Hepatocyte (in vitro differentiated cells): ENCODE measurements at regions not wholly inside any gene's neighbourhood (a gene's known extent, or its start where the extent isn't known, plus 50 kb on each side); places are given as distances from the start of the nearest gene placed in this dataset.

ENCODE experiments used
- DNase-seq: peaks from one replicate; pipeline ENCODE4 v3.0.0-alpha.2; 2016; ENCODE audit warnings: low spot score
- H2AFZ ChIP-seq: fragments of 200-600 bp; sonication (generic); 2 replicates; pipeline ENCODE4 v1.6.0; 2016; ENCODE audit warnings: antibody characterized with exemption, mild to moderate bottlenecking
- H3K27ac ChIP-seq: fragments of 200-600 bp; sonication (generic); 2 replicates; pipeline ENCODE4 v1.5.1; 2016; ENCODE audit warnings: mild to moderate bottlenecking
- H3K27me3 ChIP-seq: fragments of 200-600 bp; sonication (generic); 2 replicates; pipeline ENCODE4 v1.6.1; 2016
- H3K36me3 ChIP-seq: fragments of 200-600 bp; sonication (generic); replicated peaks from 2 replicates; pipeline ENCODE4 v1.5.1; 2016; ENCODE audit warnings: low read depth; ENCODE audit not compliant: insufficient read depth
- H3K4me1 ChIP-seq: fragments of 200-600 bp; sonication (generic); 2 replicates; pipeline ENCODE4 v1.5.1; 2016; ENCODE audit warnings: mild to moderate bottlenecking, moderate library complexity; ENCODE audit not compliant: insufficient read depth
- H3K4me2 ChIP-seq: fragments of 200-600 bp; sonication (generic); 2 replicates; pipeline ENCODE4 v1.6.0; 2016
- H3K4me3 ChIP-seq: fragments of 200-600 bp; sonication (generic); 2 replicates; pipeline ENCODE4 v1.5.1; 2016; ENCODE audit warnings: mild to moderate bottlenecking
- H3K79me2 ChIP-seq: fragments of 200-600 bp; sonication (generic); 2 replicates; pipeline ENCODE4 v1.6.0; 2017; ENCODE audit warnings: mild to moderate bottlenecking
- H3K9me2 ChIP-seq: fragments of 200-600 bp; sonication (generic); replicated peaks from 2 replicates; pipeline ENCODE4 v1.6.0; 2017; ENCODE audit warnings: mild to moderate bottlenecking; ENCODE audit not compliant: insufficient read depth
- H3K9me3 ChIP-seq: fragments of 200-600 bp; sonication (generic); 2 replicates; pipeline ENCODE4 v1.5.1; 2016; ENCODE audit warnings: low read depth, mild to moderate bottlenecking
- H4K20me1 ChIP-seq: fragments of 200-600 bp; sonication (generic); 2 replicates; pipeline ENCODE4 v1.6.0; 2016; ENCODE audit warnings: mild to moderate bottlenecking; ENCODE audit not compliant: insufficient read depth, poor library complexity, severe bottlenecking
- CTCF ChIP-seq: fragments of 200-600 bp; sonication (generic); IDR thresholded peaks from 2 replicates; pipeline ENCODE4 v1.5.1; 2016; ENCODE audit warnings: antibody characterized with exemption, mild to moderate bottlenecking; ENCODE audit not compliant: poor library complexity
- EZH2 ChIP-seq: fragments of 200-600 bp; sonication (generic); IDR thresholded peaks from 2 replicates; pipeline ENCODE4 v1.6.1; 2016; ENCODE audit warnings: antibody characterized with exemption, mild to moderate bottlenecking, borderline replicate concordance
- EZH2phosphoT487 ChIP-seq: fragments of 200-600 bp; sonication (generic); IDR thresholded peaks from one replicate; pipeline ENCODE4 v1.6.1; 2018; ENCODE audit warnings: antibody characterized with exemption, mild to moderate bottlenecking, low read depth, moderate library complexity; ENCODE audit not compliant: unreplicated experiment, severe bottlenecking
- WGBS: methylation state at CpG from one replicate; pipeline ENCODE4 v1.1.6; 2016; ENCODE audit warnings: low lambda C conversion rate; ENCODE audit errors: missing lambda C conversion rate; 5-methylcytosine and 5-hydroxymethylcytosine counted together

DNA sequence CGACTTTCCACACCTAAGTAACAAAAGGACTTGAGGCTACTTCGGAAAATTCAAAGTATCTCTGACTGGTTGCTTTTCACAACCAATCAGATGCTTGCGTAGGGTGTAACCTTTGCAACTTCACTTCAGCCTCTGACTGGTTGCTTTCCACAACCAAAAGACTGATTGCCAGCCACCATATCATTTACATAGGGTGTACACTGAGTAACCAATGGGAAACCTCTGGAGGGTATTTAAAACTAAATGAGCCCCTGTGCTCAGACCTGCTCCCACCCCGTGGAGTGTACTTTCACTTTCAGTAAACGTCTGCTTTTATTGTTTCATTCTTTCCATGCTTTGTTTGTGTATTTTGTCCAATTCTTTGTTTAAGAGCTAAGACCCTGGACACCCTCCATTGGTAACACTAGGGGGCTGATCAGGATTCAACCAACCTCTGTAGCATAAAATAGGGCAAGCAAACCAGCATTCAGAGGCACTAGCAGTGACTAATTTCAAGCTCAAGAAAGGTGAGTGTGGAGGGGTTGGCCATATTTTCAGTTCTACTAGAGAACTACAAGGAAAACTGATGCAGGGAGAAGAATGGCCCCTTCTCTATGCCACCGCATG lies 390.8 kb downstream of the POM121L12 start:
- WGBS: 81% methylated on average over 6 of the region's 6 CpGs
- H3K27me3 ChIP-seq: no peaks in the 10 kb centered on the region
- no peaks in the 10 kb centered on the region for H3K9me3 ChIP-seq
- no peak for DNase-seq
- TF ChIP-seq CTCF: no peak
- no peak for TF ChIP-seq EZH2
- no peak for TF ChIP-seq EZH2phosphoT487
- no peaks in the 10 kb centered on the region for H3K36me3 ChIP-seq
- H2AFZ ChIP-seq: no peak overlapping the region
- no peaks in the 10 kb centered on the region for H3K4me1 ChIP-seq
- no peak overlapping the region for H3K27ac ChIP-seq
- no peaks in the 10 kb centered on the region for H3K79me2 ChIP-seq
- H4K20me1 ChIP-seq: no peaks in the 10 kb centered on the region
- H3K4me3 ChIP-seq: no peak overlapping the region
- no peak overlapping the region for H3K4me2 ChIP-seq
- no peaks in the 10 kb centered on the region for H3K9me2 ChIP-seq

GRCh38 chr7:53428045-53428444 lies 392.6 kb downstream of the POM121L12 start:
- Histone ChIP-seq H3K9me2 (no peaks in the 10 kb centered on the region), H4K20me1 (no peaks in the 10 kb centered on the region), H3K4me1 (no peaks in the 10 kb centered on the region), H3K79me2 (no peaks in the 10 kb centered on the region), H3K27me3 (no peaks in the 10 kb centered on the region), H3K4me2 (no peak overlapping the region), H3K36me3 (no peaks in the 10 kb centered on the region), H3K4me3 (no peak overlapping the region), H3K9me3 (no peaks in the 10 kb centered on the region), H2AFZ (no peak overlapping the region), H3K27ac (no peak overlapping the region)
- DNase-seq: no peak
- TF ChIP-seq EZH2 (no peak), CTCF (no peak), EZH2phosphoT487 (no peak)
- WGBS: 86% methylated on average over 5 of the region's 5 CpGs

DNA sequence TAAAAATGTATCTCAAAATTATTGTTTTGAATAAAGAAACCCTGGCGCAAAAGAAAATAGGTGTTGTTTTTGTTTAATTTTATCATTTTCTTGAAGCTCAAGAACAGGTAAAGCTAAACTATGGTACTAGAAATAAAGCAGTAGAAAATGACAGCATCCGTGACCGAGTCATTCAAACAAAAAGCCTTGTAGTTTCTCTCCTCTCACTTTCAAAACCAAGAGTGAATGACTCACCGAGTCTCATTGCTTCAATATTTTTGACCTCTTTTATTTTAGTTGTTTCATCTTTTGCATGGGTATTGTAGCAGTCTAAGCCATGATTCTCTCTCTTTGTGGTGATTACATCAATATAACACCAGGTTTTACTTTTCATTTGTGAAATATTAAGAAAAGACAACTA lies 396.5 kb downstream of the POM121L12 start:
- Histone ChIP-seq H3K4me1 (no peaks in the 10 kb centered on the region), H3K79me2 (no peaks in the 10 kb centered on the region)

More for the DNA sequence above, 396.5 kb downstream of the POM121L12 start:
- Histone ChIP-seq H4K20me1 (no peaks in the 10 kb centered on the region), H3K27me3 (no peaks in the 10 kb centered on the region), H3K4me3 (no peak overlapping the region), H3K27ac (no peak overlapping the region), H3K4me2 (no peak overlapping the region), H3K9me3 (no peaks in the 10 kb centered on the region), H3K36me3 (no peaks in the 10 kb centered on the region), H3K9me2 (no peaks in the 10 kb centered on the region), H2AFZ (no peak overlapping the region)
- DNase-seq: no peak
- TF ChIP-seq EZH2phosphoT487 (no peak), CTCF (no peak), EZH2 (no peak)
- 93% methylated on average over 4 of the region's 4 CpGs for WGBS
